ENCODE measurements at regions not wholly inside any gene's neighbourhood (a gene's known extent, or its start where the extent isn't known, plus 50 kb on each side); places are given as distances from the start of the nearest gene placed in this dataset.

DNA sequence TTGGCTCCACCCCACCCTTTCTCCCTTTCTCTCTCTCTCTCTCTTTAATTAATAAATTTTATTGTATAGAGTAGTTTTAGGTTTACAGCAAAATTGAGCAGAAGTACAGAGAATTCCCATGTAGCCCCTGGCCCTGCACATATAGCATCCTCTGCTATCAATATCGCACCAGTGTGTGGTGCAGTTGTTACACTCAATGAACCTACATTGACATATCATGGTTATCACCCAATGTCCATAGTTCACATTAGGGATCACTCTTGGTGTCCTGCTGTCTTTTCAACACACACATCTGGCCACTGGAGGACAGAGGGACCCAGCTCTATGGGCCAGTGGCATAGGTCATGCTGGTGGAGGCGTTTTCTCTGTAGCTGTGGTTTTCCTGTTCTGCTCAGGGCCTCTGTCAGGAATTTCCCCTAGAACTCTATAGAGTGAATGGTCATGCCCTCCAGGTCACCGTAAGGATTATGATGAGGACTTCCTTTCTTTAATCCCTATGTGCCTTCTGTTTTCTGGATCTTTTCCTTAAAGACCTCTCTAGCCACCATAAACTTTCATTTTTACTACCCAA, 98.2 kb upstream of the NAV2 start:
- TF ChIP-seq, protein P1, sequence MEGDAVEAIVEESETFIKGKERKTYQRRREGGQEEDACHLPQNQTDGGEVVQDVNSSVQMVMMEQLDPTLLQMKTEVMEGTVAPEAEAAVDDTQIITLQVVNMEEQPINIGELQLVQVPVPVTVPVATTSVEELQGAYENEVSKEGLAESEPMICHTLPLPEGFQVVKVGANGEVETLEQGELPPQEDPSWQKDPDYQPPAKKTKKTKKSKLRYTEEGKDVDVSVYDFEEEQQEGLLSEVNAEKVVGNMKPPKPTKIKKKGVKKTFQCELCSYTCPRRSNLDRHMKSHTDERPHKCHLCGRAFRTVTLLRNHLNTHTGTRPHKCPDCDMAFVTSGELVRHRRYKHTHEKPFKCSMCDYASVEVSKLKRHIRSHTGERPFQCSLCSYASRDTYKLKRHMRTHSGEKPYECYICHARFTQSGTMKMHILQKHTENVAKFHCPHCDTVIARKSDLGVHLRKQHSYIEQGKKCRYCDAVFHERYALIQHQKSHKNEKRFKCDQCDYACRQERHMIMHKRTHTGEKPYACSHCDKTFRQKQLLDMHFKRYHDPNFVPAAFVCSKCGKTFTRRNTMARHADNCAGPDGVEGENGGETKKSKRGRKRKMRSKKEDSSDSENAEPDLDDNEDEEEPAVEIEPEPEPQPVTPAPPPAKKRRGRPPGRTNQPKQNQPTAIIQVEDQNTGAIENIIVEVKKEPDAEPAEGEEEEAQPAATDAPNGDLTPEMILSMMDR (IDR thresholded peaks at IDR 0.05; ENCODE audit: control extremely low read depth in 1 of 3, insufficient read depth in 1 of 3, low read depth in 1 of 3, low read length in 3 of 3), result no peak
- TF ChIP-seq POLR2A (IDR thresholded peaks at IDR 0.05; ENCODE audit: control extremely low read depth in 1 of 2, low read depth in 2 of 2, low read length in 2 of 2) (no peak), SUZ12 (IDR thresholded peaks at IDR 0.05; ENCODE audit: low read length) (no peak), BACH1 (IDR thresholded peaks at IDR 0.05; ENCODE audit: low read length) (no peak), CREB1 (IDR thresholded peaks at IDR 0.05) (no peak), CBX5 (IDR thresholded peaks at IDR 0.05; ENCODE audit: low read depth, low read length) (no peak), ASH2L (IDR thresholded peaks at IDR 0.05; ENCODE audit: low read length) (no peak), GABPA (IDR thresholded peaks at IDR 0.05; ENCODE audit: borderline replicate concordance, insufficient read depth, low read length) (no peak), EZH2 (IDR thresholded peaks at IDR 0.05; ENCODE audit: low read depth, low read length, severe bottlenecking) (no peak)
- TF ChIP-seq, protein P2, sequence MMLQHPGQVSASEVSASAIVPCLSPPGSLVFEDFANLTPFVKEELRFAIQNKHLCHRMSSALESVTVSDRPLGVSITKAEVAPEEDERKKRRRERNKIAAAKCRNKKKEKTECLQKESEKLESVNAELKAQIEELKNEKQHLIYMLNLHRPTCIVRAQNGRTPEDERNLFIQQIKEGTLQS (IDR thresholded peaks at IDR 0.05; ENCODE audit: insufficient read depth, low read depth, low read length), result no peak
- TF ChIP-seq, protein P3, sequence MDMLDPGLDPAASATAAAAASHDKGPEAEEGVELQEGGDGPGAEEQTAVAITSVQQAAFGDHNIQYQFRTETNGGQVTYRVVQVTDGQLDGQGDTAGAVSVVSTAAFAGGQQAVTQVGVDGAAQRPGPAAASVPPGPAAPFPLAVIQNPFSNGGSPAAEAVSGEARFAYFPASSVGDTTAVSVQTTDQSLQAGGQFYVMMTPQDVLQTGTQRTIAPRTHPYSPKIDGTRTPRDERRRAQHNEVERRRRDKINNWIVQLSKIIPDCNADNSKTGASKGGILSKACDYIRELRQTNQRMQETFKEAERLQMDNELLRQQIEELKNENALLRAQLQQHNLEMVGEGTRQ (IDR thresholded peaks at IDR 0.05; ENCODE audit: low read length), result no peak
